GM19372 (cell line): ENCODE measurements at regions not wholly inside any gene's neighbourhood (a gene's known extent, or its start where the extent isn't known, plus 50 kb on each side); places are given as distances from the start of the nearest gene placed in this dataset.
"Not testable (repeated sequence)": the region's sequence is repeated elsewhere in the genome, so short reads cannot be mapped to it uniquely, and the experiment has no call there.

Experiments
- ATAC-seq: cut with Tn5 transposase; IDR thresholded peaks from one replicate; pipeline ENCODE4 v1.9.1; 2021; ENCODE audit warnings: mild to moderate bottlenecking, low read depth, moderate library complexity; ENCODE audit not compliant: unreplicated experiment

DNA sequence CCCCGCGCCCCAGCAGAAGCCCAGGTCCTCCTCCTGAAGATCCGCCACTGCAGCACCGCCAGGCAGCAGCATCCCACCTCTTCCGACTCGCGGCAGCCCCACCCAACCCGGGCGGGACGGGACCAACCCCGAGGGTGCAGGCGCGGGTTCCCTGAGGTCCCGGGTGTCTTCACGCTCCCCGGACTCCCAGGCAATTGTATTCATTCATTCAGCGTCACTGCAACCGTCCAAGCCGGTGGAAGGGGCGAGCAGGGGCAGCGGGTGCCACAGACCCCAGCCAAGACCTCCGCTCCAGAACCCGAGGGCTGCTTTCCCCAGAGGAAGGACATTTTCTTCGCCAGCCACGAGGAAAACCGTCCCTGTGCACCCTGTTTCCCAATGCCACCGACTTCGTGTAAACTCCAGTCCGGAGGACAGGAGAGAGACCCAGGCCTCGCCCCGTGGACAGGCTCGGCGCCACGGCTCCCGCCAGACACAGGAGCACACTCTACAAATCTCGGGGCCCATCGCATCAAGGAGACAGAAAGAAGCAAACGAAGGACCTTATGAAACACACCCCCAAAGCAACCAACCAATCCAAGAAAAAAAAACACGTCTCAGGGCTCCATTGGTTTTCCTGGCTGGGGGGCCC is 1471.5 kb downstream of the FOXD4L5 start:
- not testable (repeated sequence) for ATAC-seq

DNA sequence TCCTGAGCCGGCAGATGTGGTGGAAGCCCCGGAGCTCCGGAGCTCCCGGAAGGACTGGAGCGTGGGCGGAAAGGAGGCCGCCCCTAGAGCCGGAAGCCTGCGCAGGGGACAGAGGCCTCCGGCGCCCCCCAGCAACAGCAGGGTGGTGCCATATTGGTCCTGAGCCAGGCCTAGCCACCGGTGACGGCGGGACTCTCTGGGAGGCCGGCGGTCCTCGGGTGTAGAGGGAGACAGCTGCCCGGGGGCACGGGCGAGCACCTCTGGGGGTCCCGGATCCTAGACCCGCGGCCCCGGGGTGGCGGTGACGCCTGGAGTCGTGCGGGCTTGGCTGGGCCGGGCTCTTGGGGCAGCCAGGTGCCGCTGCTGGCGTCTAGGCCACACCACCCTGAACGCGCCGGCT is 1472.2 kb downstream of the FOXD4L5 start:
- peak; percentile 54 for ATAC-seq

DNA sequence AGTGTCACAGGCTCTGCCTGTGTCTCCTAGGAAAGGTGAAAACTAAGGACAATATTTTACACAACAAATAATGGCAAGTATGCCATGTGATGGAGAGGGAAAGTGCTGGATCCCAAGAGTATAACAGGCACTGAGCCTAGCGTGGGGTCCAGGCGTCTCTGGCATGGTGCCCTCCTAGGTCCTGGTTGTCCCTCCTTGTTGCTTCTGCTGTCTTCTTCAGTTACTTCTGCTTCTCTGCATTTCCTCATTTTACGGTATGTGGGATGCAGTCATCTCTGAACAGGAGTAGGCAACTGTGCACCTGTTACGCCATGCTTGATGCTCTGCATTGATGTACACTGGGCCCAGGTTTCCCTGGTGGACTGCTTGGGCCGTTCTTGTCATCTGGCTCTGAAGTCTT is 1480.8 kb downstream of the FOXD4L5 start:
- not testable (repeated sequence) for ATAC-seq

DNA sequence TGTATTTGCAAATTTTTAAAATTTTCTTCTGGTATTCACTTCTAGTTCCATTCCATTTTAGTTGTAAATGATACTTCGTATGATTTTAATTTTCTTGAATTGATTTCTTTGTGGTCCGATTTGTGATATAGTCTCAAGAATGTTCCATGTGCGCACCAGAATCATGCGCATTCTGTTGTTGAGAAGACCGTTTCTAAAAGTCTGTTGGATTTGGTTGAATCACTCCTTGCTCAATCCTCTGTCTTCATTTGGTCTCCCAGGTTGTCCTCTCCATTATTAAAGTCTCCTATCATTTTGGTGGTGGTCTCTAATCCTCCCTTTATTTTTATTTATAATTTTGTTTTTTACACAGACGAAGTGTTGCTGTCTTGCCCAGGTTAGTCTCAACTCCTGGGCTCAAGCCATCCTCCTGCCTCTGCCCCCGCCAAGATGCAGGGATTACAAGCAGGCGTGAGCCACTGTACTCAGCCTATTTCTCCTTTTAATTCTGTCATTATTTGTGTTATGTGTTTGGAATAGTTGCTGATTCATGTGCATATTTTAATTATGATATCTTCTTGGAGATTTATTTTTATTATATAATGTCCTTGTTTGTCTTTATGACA is 1490.8 kb downstream of the FOXD4L5 start:
- ATAC-seq: not testable (repeated sequence)

DNA sequence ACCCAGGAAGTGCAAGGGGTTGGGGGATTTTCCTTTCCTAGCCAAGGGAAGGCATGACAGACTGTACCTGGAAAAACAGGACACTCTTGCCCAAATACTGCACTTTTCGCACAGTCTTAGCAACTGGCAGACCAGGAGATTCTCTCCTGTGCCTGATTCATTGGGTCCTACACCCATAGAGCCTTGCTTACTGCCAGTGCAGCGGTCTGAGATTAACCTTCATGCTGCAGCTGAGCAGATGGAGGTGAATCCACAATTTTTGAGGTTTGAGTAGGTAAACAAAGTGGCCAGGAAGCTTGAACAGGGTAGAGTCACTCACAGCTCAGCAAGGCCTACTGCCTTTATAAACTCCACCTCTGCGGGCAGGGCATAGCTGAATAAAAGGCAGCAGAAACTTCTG is 1497.6 kb downstream of the FOXD4L5 start:
- not testable (repeated sequence) for ATAC-seq

DNA sequence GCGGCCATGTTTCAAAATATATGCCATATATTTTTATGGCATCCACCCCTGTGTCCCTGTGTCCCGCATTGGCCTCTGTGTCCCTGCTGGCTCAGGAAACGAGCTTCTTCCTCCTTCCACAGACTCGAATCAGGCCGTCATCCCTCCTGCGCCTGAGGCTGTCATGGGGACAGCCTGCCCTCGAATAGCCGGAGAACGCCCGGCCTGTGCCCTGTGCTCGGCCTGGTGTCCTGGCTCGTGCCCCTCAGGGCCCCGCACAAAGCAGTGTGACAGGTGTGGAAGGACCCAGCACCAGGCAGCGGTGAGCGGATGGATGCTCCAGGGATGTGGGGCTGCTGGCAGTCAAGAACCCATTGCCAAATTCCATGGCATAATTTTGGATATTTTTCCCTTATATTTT is 1500.0 kb downstream of the FOXD4L5 start:
- ATAC-seq: not testable (repeated sequence)

DNA sequence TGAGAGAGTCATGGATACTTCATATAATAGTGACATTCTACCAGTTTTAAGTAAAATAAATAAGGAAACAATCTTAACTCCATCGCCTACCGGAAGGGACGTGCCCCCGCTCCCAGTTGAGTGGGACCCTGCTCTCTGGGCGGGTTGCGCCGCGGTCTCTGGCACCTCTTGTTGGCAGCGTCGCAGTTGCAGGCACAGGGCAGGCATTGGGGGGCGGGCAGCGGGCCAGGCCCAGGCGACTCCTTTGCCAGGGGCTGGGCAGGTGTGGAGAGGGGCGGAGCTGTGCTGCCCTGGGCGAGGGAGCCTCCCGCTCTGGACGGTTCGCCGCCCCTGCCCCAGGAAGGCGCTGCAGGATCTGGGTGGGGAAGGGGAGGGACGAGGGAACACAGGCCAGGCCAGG is 1500.6 kb downstream of the FOXD4L5 start:
- ATAC-seq: not testable (repeated sequence)

DNA sequence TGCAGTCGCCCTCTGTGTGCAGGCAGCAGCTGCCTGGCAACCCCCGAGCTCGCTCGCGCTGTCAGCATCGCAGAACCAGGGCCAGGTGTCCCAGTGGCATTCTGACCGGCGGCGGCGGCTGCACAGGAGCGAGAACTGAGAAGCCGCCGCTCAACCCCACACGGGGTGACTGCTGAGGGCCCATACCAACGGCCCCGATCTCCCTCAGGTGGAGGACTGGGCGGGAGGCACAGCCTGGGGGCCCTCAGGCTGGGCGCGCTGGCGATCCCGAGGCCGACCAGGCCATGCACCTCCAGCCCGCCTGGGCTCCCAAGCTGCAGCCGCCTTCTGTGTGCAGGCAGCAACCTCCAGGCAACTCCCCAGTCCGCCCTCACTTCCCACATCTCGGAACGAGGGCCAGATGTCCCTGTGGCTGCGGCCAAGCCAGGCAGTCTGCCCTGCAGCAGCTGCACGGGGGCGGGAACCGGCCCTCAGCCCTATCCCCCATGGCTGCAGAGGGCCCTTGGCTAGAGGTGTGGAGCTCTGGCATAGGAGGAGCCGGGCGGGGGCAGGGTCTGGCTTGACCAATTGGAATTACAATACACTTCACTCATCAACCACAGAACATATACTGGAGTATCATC is 1503.1 kb downstream of the FOXD4L5 start:
- peak; percentile 33 for ATAC-seq

DNA sequence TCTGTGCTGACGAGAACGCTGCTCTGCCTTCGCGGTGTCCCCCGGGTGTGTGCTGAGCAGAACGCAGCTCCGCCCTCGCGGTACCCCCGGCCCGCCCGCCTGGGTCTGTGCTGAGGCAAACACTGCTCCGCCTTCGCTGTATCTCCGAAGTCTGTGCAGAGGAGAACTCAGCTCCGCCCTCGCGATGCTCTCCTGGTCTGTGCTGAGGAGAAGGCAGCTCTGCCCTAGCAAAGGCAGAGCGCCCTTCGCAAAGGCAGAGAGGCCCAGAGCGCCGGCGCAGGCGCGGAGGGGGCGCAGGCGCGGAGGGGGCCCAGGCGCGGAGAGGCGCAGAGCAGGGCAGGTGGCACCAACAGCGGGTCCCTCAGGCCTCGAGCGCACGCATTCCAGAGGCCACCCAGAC is 1503.6 kb downstream of the FOXD4L5 start:
- ATAC-seq: peak; percentile 100

DNA sequence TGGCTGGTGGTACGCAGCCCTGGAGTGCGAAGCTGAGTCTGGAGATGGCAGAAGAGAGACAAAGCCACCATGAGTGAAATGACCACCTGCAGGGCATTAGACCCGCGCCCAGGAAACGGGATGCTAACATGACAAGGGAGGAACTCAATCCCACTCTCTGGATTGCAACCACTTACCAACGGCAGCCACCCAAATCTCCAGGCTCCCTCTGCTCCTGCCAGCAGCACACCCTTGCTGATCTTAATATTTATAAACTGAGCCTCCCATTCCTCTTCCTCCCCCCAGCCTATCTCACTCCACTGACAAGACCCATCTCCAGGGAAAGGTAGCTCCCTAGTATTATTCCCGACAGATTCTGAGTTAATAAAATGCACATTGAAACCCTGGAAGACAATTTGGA is 1508.8 kb downstream of the FOXD4L5 start:
- ATAC-seq: not testable (repeated sequence)

DNA sequence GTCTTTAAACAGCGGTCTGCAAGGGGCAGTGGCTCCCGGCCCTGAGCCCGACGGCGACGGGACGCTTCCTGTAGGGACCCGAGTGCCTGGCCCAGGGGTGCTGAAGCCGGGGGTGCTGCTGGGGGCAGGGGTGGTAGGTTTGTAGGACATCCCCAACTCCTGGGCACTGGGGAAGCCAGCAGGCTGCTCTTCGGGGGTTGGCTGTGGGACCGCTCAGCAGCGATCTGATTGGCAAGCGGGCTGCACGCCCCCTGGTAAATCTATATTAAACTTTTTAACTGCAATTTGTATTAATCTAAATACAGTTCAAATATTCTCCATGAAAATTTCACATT is 1510.0 kb downstream of the FOXD4L5 start:
- ATAC-seq: not testable (repeated sequence)

DNA sequence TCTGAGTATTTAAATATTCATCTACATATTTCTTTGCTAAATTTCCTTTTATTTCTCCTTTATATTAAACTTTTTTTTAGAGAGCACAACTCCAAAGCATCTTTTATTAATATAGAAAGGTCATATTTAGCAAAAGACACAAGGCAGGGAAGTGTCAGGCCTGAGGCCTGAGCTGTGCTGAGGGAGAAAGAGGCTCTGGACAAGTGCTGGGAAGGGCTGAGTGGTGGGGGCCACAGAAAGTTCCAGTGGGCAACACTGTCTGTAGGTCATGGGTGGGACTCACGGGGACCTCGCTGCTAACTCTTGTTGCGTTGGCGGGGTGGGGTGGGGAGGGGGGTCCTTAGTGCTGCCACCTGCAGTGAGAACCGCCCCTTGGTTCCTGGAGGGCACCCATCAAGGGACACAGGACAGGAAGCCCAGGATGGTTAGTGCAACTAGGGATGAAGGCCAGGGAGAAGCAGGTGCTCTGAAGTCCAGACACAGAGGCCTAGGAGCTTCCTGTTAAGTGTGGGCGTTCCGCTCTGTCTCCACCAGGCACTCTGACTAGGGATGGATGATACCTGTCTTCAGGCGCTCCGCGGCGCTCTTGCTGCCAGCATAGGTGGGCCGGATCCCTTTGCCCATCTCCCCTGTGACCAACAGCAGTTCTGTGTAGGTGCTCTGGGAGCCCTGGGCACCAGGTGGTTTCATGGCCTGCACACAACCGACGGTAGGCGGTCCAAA is 1510.5 kb downstream of the FOXD4L5 start:
- not testable (repeated sequence) for ATAC-seq

DNA sequence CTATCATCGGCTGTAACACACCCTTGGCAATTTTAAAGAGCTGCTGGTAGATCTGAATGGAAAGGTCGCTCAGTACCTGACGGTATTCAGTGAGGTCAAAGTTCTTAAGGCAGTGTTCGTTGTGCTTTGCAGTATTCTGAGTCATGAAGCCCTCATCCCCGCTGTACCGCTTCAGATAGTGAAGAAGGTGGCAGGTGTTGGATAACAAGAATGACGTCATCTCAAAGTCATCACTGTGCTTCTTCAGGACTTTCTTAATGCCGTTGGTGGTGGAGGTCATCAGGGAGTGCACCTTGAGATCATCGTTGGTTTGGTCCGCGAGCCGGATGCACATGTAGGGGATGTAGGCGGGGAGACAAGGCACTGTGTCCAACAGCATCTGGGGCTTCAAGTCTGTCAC is 1522.8 kb downstream of the FOXD4L5 start:
- ATAC-seq: not testable (repeated sequence)

DNA sequence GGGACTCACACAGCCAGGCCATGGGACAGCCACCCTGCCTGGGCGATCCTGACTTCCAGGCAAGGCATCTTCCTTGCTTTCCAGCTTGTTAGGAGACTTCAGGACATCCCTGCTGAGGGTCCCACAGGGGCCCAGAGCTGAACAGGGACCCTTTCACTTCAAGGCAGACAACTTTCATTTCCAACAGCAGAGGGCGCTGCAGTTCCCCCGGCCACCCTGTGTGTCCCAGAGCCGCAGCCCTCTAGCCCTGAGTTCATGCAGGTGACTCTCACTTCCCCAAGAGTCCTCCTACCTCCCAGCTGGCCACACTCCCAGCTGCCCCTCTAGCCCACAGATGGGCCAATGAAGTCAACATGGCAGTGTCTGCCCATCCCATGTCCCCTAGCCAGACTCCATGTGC is 1556.0 kb downstream of the FOXD4L5 start:
- not testable (repeated sequence) for ATAC-seq

DNA sequence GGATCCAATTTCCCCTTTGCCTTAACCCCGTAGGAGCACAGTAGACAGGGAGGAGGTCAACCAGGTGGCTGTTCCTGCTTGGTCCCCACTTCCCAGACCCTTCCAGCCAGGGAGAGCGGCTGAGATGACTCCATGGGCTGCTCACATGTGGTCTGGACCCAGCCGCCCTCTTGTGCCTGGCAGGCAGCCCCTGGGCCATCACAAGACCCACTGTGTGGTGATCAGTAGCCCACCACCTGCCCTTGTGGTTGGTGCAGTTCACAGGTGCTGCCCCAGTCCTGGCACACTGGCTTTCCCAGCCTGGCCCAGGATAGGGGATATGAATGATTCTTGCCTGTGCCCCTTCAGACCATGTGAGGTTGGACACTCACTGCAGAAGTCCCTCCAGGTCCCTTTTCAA is 1556.7 kb downstream of the FOXD4L5 start:
- no peak for ATAC-seq

DNA sequence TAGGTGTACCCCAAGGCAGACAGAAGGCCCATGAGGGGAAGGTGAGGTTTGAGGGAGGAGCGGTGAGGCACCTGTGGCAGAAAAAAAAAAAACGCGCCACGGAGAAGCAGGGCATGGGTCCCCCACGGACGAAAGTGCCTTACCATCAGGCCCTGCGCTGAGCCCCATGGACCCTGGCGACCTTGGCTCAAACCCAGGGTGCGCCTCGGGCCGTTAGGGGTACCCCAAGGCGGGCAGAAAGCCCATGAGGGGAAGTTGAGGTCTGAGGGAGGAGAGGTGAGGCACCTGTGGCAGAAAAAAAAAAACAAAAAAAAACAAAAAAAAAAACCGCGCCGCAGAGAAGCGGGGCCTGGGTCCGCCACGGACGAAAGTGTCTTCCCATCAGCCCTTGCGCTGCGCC is 1576.7 kb downstream of the FOXD4L5 start:
- not testable (repeated sequence) for ATAC-seq

DNA sequence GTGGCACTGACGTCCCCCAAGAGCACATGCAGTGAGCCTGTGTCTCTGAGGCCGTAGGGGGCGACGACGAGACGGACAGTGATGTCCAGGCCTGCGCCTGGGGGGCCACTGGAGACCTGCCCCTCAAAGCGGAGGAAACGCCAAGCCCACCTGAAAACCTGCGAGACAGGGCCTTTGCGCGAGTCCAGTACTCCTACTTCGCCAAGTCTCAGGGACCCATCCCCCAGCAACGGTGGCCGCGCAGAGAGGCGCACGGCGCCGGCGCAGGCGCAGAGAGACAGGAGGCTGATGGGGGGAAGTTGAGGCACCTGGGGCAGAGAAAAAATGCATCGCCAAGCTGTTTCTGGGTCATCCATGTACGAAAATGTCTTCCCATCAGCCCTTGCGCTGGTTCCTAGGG is 1580.6 kb downstream of the FOXD4L5 start:
- not testable (repeated sequence) for ATAC-seq

DNA sequence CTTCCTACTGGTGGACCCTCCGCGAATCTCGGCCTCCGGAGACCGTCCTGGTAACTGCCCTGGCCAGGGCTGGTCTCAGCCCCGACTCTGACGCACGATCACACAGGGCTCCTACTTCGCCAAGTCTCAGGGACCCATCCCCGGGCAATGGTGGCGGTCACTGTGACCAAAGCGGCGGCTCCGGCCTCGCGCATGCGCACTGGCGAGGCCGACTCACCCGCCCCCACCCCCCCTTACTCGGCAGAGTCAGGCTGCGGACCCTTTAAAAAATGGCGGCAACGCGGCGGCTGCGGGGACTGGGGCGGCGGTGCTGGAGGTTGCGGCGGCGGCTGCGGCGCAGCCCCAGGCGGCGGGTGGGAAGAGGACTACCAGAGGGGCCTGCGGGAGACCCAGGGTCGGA is 1581.3 kb downstream of the FOXD4L5 start:
- not testable (repeated sequence) for ATAC-seq

DNA sequence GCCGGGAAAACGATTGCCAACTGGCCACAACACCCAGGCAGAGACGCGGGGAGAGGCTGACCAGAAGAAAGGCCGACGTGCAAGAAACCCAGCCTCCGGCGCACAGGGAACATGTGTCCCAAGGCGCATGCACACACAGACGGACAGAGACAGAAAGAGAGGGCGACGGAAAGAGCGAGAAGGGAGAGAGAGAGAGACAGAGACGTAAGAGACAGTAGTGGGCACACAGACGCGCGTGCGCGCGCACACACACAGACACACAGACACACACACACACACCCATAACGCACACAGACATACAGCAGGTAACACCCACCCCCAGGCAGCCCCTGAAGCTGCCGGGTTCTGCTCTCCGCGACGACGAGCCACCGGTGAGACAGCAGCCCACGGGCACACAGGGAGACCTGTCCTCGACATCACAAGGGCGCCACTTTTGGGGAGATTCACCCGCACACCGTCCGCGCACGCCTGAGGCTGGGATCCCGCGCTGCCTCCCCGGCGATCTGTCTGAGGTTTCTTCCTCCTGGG is 1581.8 kb downstream of the FOXD4L5 start:
- not testable (repeated sequence) for ATAC-seq
